ENCODE measurements at regions not wholly inside any gene's neighbourhood (a gene's known extent, or its start where the extent isn't known, plus 50 kb on each side); places are given as distances from the start of the nearest gene placed in this dataset.

DNA sequence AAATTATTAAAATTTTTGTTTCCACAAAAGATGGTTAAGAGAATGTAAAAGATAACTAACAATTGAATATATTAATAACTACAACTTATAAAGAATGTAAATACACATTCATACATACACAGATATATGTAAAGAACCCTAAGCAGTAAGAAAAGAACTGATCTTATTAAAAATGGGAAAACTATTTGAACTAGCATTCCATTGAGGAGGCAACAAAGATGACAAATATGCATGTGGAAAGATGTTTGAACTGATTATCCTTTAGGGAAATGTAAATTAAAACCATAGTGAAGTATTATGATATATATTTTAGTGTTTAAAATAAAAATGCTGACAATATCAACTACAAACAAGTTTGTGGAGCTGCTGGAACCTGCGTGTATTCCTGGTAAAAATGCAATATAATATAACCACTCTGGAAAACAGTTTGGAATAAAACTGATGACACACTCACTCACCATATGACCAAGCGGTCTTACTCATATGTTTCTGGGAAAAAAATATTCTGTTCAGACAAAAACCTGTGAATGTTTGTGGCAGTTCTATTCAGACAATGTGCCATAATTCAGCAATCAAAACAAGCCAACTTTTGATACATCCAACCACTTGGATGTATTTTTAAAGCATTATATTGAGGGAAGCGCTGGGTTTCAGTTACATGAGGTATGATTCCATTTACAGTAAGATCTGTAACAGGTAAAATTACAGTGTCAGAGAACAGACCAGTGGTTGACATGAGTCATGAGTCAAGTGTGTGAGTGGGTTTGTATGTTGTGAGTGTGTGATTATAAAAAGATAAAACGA, 694.4 kb upstream of the SLITRK5 start:
- Histone ChIP-seq H3K9me3 (ENCODE audit: control insufficient read depth in 4 of 4, insufficient read depth in 3 of 4, low read length in 3 of 4) (no peaks in the 10 kb centered on the region), H3K9ac (ENCODE audit: insufficient read depth in 1 of 2, low read length in 2 of 2) (no peak overlapping the region), H3K36me3 (ENCODE audit: control insufficient read depth in 4 of 4, insufficient read depth in 4 of 4, low read length in 4 of 4) (no peaks in the 10 kb centered on the region), H3K4me3 (no peak overlapping the region), H3K27ac (ENCODE audit: low read depth in 1 of 2, low read length in 1 of 2) (no peak overlapping the region), H3K4me1 (ENCODE audit: control insufficient read depth in 5 of 5, insufficient read depth in 5 of 5, low read length in 5 of 5) (peaks cover 0 to 2% (median 0%) of the 10 kb centered on the region in 5 donors), H3K27me3 (ENCODE audit: control insufficient read depth in 3 of 3, insufficient read depth in 3 of 3, low read length in 2 of 3) (no peaks in the 10 kb centered on the region)
- no peak for DNase-seq
- no peak for ATAC-seq (ENCODE audit: insufficient read depth, low FRiP score)
- 87 to 89% methylated on average over 4 of the region's 4 CpGs for WGBS, 2 donors
- no peak for TF ChIP-seq CTCF (IDR thresholded peaks at IDR 0.05; ENCODE audit: control extremely low read depth, extremely low read depth)

- 37 to 65% methylated on average over 4 of the region's 4 CpGs for WGBS, 2 donors
- Histone ChIP-seq H3K4me1 (ENCODE audit: control insufficient read depth in 5 of 5, insufficient read depth in 5 of 5, low read length in 5 of 5) (no peaks in the 10 kb centered on the region), H3K27ac (ENCODE audit: low read depth in 1 of 2, low read length in 1 of 2) (no peak overlapping the region)
Measured at GRCh38 chr13:86986448-86986847, 684.7 kb upstream of the SLITRK5 start.

DNA sequence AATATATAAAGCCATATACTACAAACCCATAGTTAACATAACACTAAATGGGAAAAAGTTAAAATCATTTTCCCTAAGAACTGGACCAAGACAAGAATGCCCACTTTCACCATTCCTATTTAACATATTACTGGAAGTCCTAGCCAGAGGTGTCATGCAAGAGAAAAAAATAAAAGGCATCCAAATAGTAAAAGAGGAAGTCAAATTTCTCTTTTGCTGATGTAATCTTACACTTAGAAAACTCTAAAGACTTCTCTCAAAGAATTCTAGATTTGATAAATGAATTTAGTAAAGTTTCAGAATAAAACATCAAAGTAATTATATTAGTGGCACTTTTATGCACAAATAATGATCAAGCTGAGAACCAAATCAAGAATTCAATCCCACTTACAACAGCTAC, 678.9 kb upstream of the SLITRK5 start:
- no peak for DNase-seq
- H3K4me3 ChIP-seq = no peak overlapping the region
- ATAC-seq (ENCODE audit: insufficient read depth, low FRiP score) = no peak
- H3K4me1 ChIP-seq (ENCODE audit: control insufficient read depth in 5 of 5, insufficient read depth in 5 of 5, low read length in 5 of 5) = no peaks in the 10 kb centered on the region
- no peak for TF ChIP-seq CTCF (IDR thresholded peaks at IDR 0.05; ENCODE audit: control extremely low read depth, extremely low read depth)
- H3K9ac ChIP-seq (ENCODE audit: insufficient read depth in 1 of 2, low read length in 2 of 2) = no peak overlapping the region
- H3K9me3 ChIP-seq (ENCODE audit: control insufficient read depth in 4 of 4, insufficient read depth in 3 of 4, low read length in 3 of 4) = peaks cover 0 to 2% (median under 1%) of the 10 kb centered on the region in 4 donors
- H3K27me3 ChIP-seq (ENCODE audit: control insufficient read depth in 3 of 3, insufficient read depth in 3 of 3, low read length in 2 of 3) = no peaks in the 10 kb centered on the region
- H3K36me3 ChIP-seq (ENCODE audit: control insufficient read depth in 4 of 4, insufficient read depth in 4 of 4, low read length in 4 of 4) = no peaks in the 10 kb centered on the region
- no peak overlapping the region for H3K27ac ChIP-seq (ENCODE audit: low read depth in 1 of 2, low read length in 1 of 2)

More at GRCh38 chr13:86986448-86986847, 684.7 kb upstream of the SLITRK5 start:
- TF ChIP-seq CTCF (IDR thresholded peaks at IDR 0.05; ENCODE audit: control extremely low read depth, extremely low read depth) = no peak
- Histone ChIP-seq H3K36me3 (ENCODE audit: control insufficient read depth in 4 of 4, insufficient read depth in 4 of 4, low read length in 4 of 4) (no peaks in the 10 kb centered on the region), H3K9ac (ENCODE audit: insufficient read depth in 1 of 2, low read length in 2 of 2) (no peak overlapping the region), H3K9me3 (ENCODE audit: control insufficient read depth in 4 of 4, insufficient read depth in 3 of 4, low read length in 3 of 4) (no peaks in the 10 kb centered on the region), H3K27me3 (ENCODE audit: control insufficient read depth in 3 of 3, insufficient read depth in 3 of 3, low read length in 2 of 3) (no peaks in the 10 kb centered on the region), H3K4me3 (no peak overlapping the region)
- ATAC-seq (ENCODE audit: insufficient read depth, low FRiP score) (no peak), DNase-seq (no peak)

GRCh38 chr13:87003265-87003664, 667.9 kb upstream of the SLITRK5 start:
- H3K4me3 ChIP-seq = no peak overlapping the region
- ATAC-seq (ENCODE audit: insufficient read depth, low FRiP score) (no peak), DNase-seq (no peak)
- peaks cover 0 to 3% (median 0%) of the 10 kb centered on the region in 4 donors for H3K9me3 ChIP-seq (ENCODE audit: control insufficient read depth in 4 of 4, insufficient read depth in 3 of 4, low read length in 3 of 4)
- TF ChIP-seq CTCF (IDR thresholded peaks at IDR 0.05; ENCODE audit: control extremely low read depth, extremely low read depth) = no peak
- no peaks in the 10 kb centered on the region for H3K36me3 ChIP-seq (ENCODE audit: control insufficient read depth in 4 of 4, insufficient read depth in 4 of 4, low read length in 4 of 4)
- no peaks in the 10 kb centered on the region for H3K27me3 ChIP-seq (ENCODE audit: control insufficient read depth in 3 of 3, insufficient read depth in 3 of 3, low read length in 2 of 3)
- H3K9ac ChIP-seq (ENCODE audit: insufficient read depth in 1 of 2, low read length in 2 of 2) = no peak overlapping the region
- H3K27ac ChIP-seq (ENCODE audit: low read depth in 1 of 2, low read length in 1 of 2) = no peak overlapping the region
- no peaks in the 10 kb centered on the region for H3K4me1 ChIP-seq (ENCODE audit: control insufficient read depth in 5 of 5, insufficient read depth in 5 of 5, low read length in 5 of 5)
